ENCODE measurements at regions not wholly inside any gene's neighbourhood (a gene's known extent, or its start where the extent isn't known, plus 50 kb on each side); places are given as distances from the start of the nearest gene placed in this dataset.

GRCh38 chr13:74644229-74644628 lies 510.0 kb upstream of the KLF12 start:
- no peak overlapping the region for H3K27ac Mint-ChIP-seq
- Histone ChIP-seq H4K20me1 (ENCODE audit: low read depth) (no peaks in the 10 kb centered on the region), H3K79me2 (ENCODE audit: low read depth) (no peaks in the 10 kb centered on the region), H3K27ac (no peak overlapping the region), H3K4me1 (peaks cover 5% of the 10 kb centered on the region), H3K4me3 (no peak overlapping the region), H3K4me2 (no peak overlapping the region), H2AFZ (replicated peaks) (no peak overlapping the region), H3K9ac (no peak overlapping the region), H3K27me3 (no peaks in the 10 kb centered on the region), H3F3A (ENCODE audit: low read depth) (no peaks in the 10 kb centered on the region), H3K36me3 (no peaks in the 10 kb centered on the region), H3K9me3 (ENCODE audit: low read depth) (no peaks in the 10 kb centered on the region)
- peaks cover 1% of the 10 kb centered on the region for H3K27me3 Mint-ChIP-seq (ENCODE audit: insufficient read depth, low read depth)
- no peak overlapping the region for H3K4me3 Mint-ChIP-seq
- DNase-seq (ENCODE audit: low spot score), result no peak
- H3K9me3 Mint-ChIP-seq, result no peaks in the 10 kb centered on the region
- H3K36me3 Mint-ChIP-seq, result no peaks in the 10 kb centered on the region
- no peaks in the 10 kb centered on the region for H3K4me1 Mint-ChIP-seq
- TF ChIP-seq EZH2phosphoT487 (IDR thresholded peaks at IDR 0.05) (no peak), CTCF (IDR thresholded peaks at IDR 0.05) (no peak), EZH2 (IDR thresholded peaks at IDR 0.05) (no peak)

GRCh38 chr13:74641586-74641985 lies 507.4 kb upstream of the KLF12 start:
- no peaks in the 10 kb centered on the region for H3K79me2 ChIP-seq (ENCODE audit: low read depth)
- Mint-ChIP-seq H3K27ac (no peak overlapping the region), H3K27me3 (ENCODE audit: insufficient read depth, low read depth) (peaks cover 3% of the 10 kb centered on the region), H3K4me3 (no peak overlapping the region), H3K4me1 (no peaks in the 10 kb centered on the region), H3K36me3 (no peaks in the 10 kb centered on the region), H3K9me3 (no peaks in the 10 kb centered on the region)
- no peak overlapping the region for H2AFZ ChIP-seq (replicated peaks)
- TF ChIP-seq EZH2phosphoT487 (IDR thresholded peaks at IDR 0.05) (no peak), CTCF (IDR thresholded peaks at IDR 0.05) (no peak), EZH2 (IDR thresholded peaks at IDR 0.05) (no peak)
- H3K4me2 ChIP-seq, result no peak overlapping the region
- H4K20me1 ChIP-seq (ENCODE audit: low read depth), result no peaks in the 10 kb centered on the region
- peaks cover 3% of the 10 kb centered on the region for H3K4me1 ChIP-seq
- no peaks in the 10 kb centered on the region for H3K27me3 ChIP-seq
- H3K27ac ChIP-seq, result no peak overlapping the region
- DNase-seq (ENCODE audit: low spot score), result no peak
- no peak overlapping the region for H3K9ac ChIP-seq
- no peaks in the 10 kb centered on the region for H3K36me3 ChIP-seq
- H3F3A ChIP-seq (ENCODE audit: low read depth), result no peaks in the 10 kb centered on the region
- H3K9me3 ChIP-seq (ENCODE audit: low read depth), result no peaks in the 10 kb centered on the region
- no peak overlapping the region for H3K4me3 ChIP-seq

GRCh38 chr13:74633734-74634133 lies 499.5 kb upstream of the KLF12 start:
- no peak overlapping the region for H3K4me2 ChIP-seq
- H3K27ac ChIP-seq, result no peak overlapping the region
- Mint-ChIP-seq H3K9me3 (peaks cover 10% of the 10 kb centered on the region), H3K27me3 (ENCODE audit: insufficient read depth, low read depth) (peaks cover 2% of the 10 kb centered on the region), H3K27ac (no peak overlapping the region), H3K36me3 (no peaks in the 10 kb centered on the region), H3K4me1 (no peaks in the 10 kb centered on the region), H3K4me3 (no peak overlapping the region)
- no peak overlapping the region for H2AFZ ChIP-seq (replicated peaks)
- H3K79me2 ChIP-seq (ENCODE audit: low read depth), result no peaks in the 10 kb centered on the region
- no peaks in the 10 kb centered on the region for H3K4me1 ChIP-seq
- H3K9ac ChIP-seq, result no peak overlapping the region
- no peaks in the 10 kb centered on the region for H4K20me1 ChIP-seq (ENCODE audit: low read depth)
- no peaks in the 10 kb centered on the region for H3F3A ChIP-seq (ENCODE audit: low read depth)
- no peak for DNase-seq (ENCODE audit: low spot score)
- no peak overlapping the region for H3K4me3 ChIP-seq
- no peaks in the 10 kb centered on the region for H3K36me3 ChIP-seq
- no peaks in the 10 kb centered on the region for H3K9me3 ChIP-seq (ENCODE audit: low read depth)
- H3K27me3 ChIP-seq, result no peaks in the 10 kb centered on the region
- TF ChIP-seq EZH2 (IDR thresholded peaks at IDR 0.05) (no peak), CTCF (IDR thresholded peaks at IDR 0.05) (no peak), EZH2phosphoT487 (IDR thresholded peaks at IDR 0.05) (no peak)

- no peak overlapping the region for H3K27ac Mint-ChIP-seq
- H3K4me3 ChIP-seq, result no peak overlapping the region
- no peak overlapping the region for H3K27ac ChIP-seq
- no peaks in the 10 kb centered on the region for H3K36me3 Mint-ChIP-seq
- peaks cover 15% of the 10 kb centered on the region for H3K9me3 Mint-ChIP-seq
- H3K9ac ChIP-seq, result no peak overlapping the region
- no peaks in the 10 kb centered on the region for H3F3A ChIP-seq (ENCODE audit: low read depth)
- no peak overlapping the region for H3K4me3 Mint-ChIP-seq
- H3K79me2 ChIP-seq (ENCODE audit: low read depth), result no peaks in the 10 kb centered on the region
- H3K4me1 Mint-ChIP-seq, result no peaks in the 10 kb centered on the region
- no peaks in the 10 kb centered on the region for H3K27me3 ChIP-seq
- H4K20me1 ChIP-seq (ENCODE audit: low read depth), result no peaks in the 10 kb centered on the region
- H3K9me3 ChIP-seq (ENCODE audit: low read depth), result no peaks in the 10 kb centered on the region
- H2AFZ ChIP-seq (replicated peaks), result no peak overlapping the region
- DNase-seq (ENCODE audit: low spot score), result no peak
- no peak for TF ChIP-seq EZH2phosphoT487 (IDR thresholded peaks at IDR 0.05)
- TF ChIP-seq CTCF (IDR thresholded peaks at IDR 0.05), result no peak
- TF ChIP-seq EZH2 (IDR thresholded peaks at IDR 0.05), result no peak
- H3K36me3 ChIP-seq, result no peaks in the 10 kb centered on the region
- H3K4me2 ChIP-seq, result no peak overlapping the region
- H3K4me1 ChIP-seq, result no peaks in the 10 kb centered on the region
- H3K27me3 Mint-ChIP-seq (ENCODE audit: insufficient read depth, low read depth), result peaks cover 2% of the 10 kb centered on the region
Observed at GRCh38 chr13:74629985-74630384, 495.8 kb upstream of the KLF12 start.

Measured in neural progenitor cell (in vitro differentiated cells).